Stimulated activated naive CD8-positive, alpha-beta T cell treated with anti-CD3 and anti-CD28 coated beads, Interleukin-15, Interleukin-2, amounts not matched to agents 100 ng/mL and 50 ng/mL, for 24 hours (primary cell): ENCODE measurements at regions not wholly inside any gene's neighbourhood (a gene's known extent, or its start where the extent isn't known, plus 50 kb on each side); places are given as distances from the start of the nearest gene placed in this dataset.

Experiments
- H3K27ac Mint-ChIP-seq: one replicate; pipeline ENCODE4 v1.8.0; 2021; ENCODE audit warnings: mild to moderate bottlenecking, mixed read lengths
- H3K27me3 Mint-ChIP-seq: one replicate; pipeline ENCODE4 v1.8.0; 2021; ENCODE audit warnings: mixed read lengths
- H3K36me3 Mint-ChIP-seq: one replicate; pipeline ENCODE4 v1.8.0; 2021; ENCODE audit warnings: low read depth, mixed read lengths
- H3K4me1 Mint-ChIP-seq: one replicate; pipeline ENCODE4 v1.8.0; 2021; ENCODE audit warnings: low read depth, mixed read lengths
- H3K4me3 Mint-ChIP-seq: one replicate; pipeline ENCODE4 v1.8.0; 2021; ENCODE audit warnings: mild to moderate bottlenecking, mixed read lengths
- H3K9me3 Mint-ChIP-seq: one replicate; pipeline ENCODE4 v1.8.0; 2021; ENCODE audit warnings: mixed read lengths

- Mint-ChIP-seq H3K27ac (no peak overlapping the region), H3K4me1 (no peaks in the 10 kb centered on the region), H3K9me3 (peaks cover 11% of the 10 kb centered on the region), H3K4me3 (no peak overlapping the region), H3K27me3 (no peaks in the 10 kb centered on the region), H3K36me3 (no peaks in the 10 kb centered on the region)
These were observed 1687.6 kb downstream of the GRIK2 start for GRCh38 chr6:103081126-103081525.

GRCh38 chr6:103080497-103080896 lies 1687.0 kb downstream of the GRIK2 start:
- H3K4me1 Mint-ChIP-seq, result no peaks in the 10 kb centered on the region
- no peaks in the 10 kb centered on the region for H3K27me3 Mint-ChIP-seq
- no peak overlapping the region for H3K4me3 Mint-ChIP-seq
- no peak overlapping the region for H3K27ac Mint-ChIP-seq
- peaks cover 11% of the 10 kb centered on the region for H3K9me3 Mint-ChIP-seq
- H3K36me3 Mint-ChIP-seq, result no peaks in the 10 kb centered on the region

GRCh38 chr6:103079867-103080266 lies 1686.4 kb downstream of the GRIK2 start:
- no peaks in the 10 kb centered on the region for H3K36me3 Mint-ChIP-seq
- no peak overlapping the region for H3K27ac Mint-ChIP-seq
- H3K9me3 Mint-ChIP-seq, result peaks cover 11% of the 10 kb centered on the region
- no peaks in the 10 kb centered on the region for H3K4me1 Mint-ChIP-seq
- no peaks in the 10 kb centered on the region for H3K27me3 Mint-ChIP-seq
- no peak overlapping the region for H3K4me3 Mint-ChIP-seq

- Mint-ChIP-seq H3K36me3 (no peaks in the 10 kb centered on the region), H3K9me3 (peaks cover 5% of the 10 kb centered on the region), H3K27me3 (no peaks in the 10 kb centered on the region), H3K4me1 (no peaks in the 10 kb centered on the region), H3K4me3 (no peak overlapping the region), H3K27ac (no peak overlapping the region)
These were observed 1668.6 kb downstream of the GRIK2 start for GRCh38 chr6:103062136-103062535.

GRCh38 chr6:103047567-103047966 lies 1654.1 kb downstream of the GRIK2 start:
- no peak overlapping the region for H3K27ac Mint-ChIP-seq
- no peaks in the 10 kb centered on the region for H3K36me3 Mint-ChIP-seq
- H3K4me1 Mint-ChIP-seq, result no peaks in the 10 kb centered on the region
- H3K4me3 Mint-ChIP-seq, result no peak overlapping the region
- no peaks in the 10 kb centered on the region for H3K27me3 Mint-ChIP-seq
- no peaks in the 10 kb centered on the region for H3K9me3 Mint-ChIP-seq

- Mint-ChIP-seq H3K36me3 (no peaks in the 10 kb centered on the region), H3K27me3 (no peaks in the 10 kb centered on the region), H3K27ac (no peak overlapping the region), H3K4me1 (no peaks in the 10 kb centered on the region), H3K9me3 (no peaks in the 10 kb centered on the region), H3K4me3 (no peak overlapping the region)
These were observed 1648.8 kb downstream of the GRIK2 start for GRCh38 chr6:103042336-103042735.

GRCh38 chr6:103036846-103037245 lies 1643.3 kb downstream of the GRIK2 start:
- H3K36me3 Mint-ChIP-seq, result no peaks in the 10 kb centered on the region
- H3K4me3 Mint-ChIP-seq, result no peak overlapping the region
- H3K27me3 Mint-ChIP-seq, result no peaks in the 10 kb centered on the region
- H3K9me3 Mint-ChIP-seq, result peaks cover 4% of the 10 kb centered on the region
- H3K27ac Mint-ChIP-seq, result no peak overlapping the region
- H3K4me1 Mint-ChIP-seq, result no peaks in the 10 kb centered on the region

GRCh38 chr6:103027271-103027931 lies 1633.9 kb downstream of the GRIK2 start:
- H3K27ac Mint-ChIP-seq, result no peak overlapping the region
- H3K36me3 Mint-ChIP-seq, result no peaks in the 10 kb centered on the region
- no peaks in the 10 kb centered on the region for H3K4me1 Mint-ChIP-seq
- no peak overlapping the region for H3K4me3 Mint-ChIP-seq
- H3K27me3 Mint-ChIP-seq, result no peaks in the 10 kb centered on the region
- peaks cover 2% of the 10 kb centered on the region for H3K9me3 Mint-ChIP-seq

- no peak overlapping the region for H3K4me3 Mint-ChIP-seq
- H3K36me3 Mint-ChIP-seq, result no peaks in the 10 kb centered on the region
- H3K4me1 Mint-ChIP-seq, result no peaks in the 10 kb centered on the region
- no peak overlapping the region for H3K27ac Mint-ChIP-seq
- H3K9me3 Mint-ChIP-seq, result peaks cover 8% of the 10 kb centered on the region
- H3K27me3 Mint-ChIP-seq, result no peaks in the 10 kb centered on the region
These were observed 1624.9 kb downstream of the GRIK2 start for GRCh38 chr6:103018426-103018825.

- Mint-ChIP-seq H3K27ac (no peak overlapping the region), H3K4me3 (no peak overlapping the region), H3K36me3 (no peaks in the 10 kb centered on the region), H3K27me3 (no peaks in the 10 kb centered on the region), H3K9me3 (peaks cover 8% of the 10 kb centered on the region), H3K4me1 (no peaks in the 10 kb centered on the region)
These were observed 1624.4 kb downstream of the GRIK2 start for GRCh38 chr6:103017878-103018277.

- H3K27ac Mint-ChIP-seq, result no peak overlapping the region
- H3K27me3 Mint-ChIP-seq, result no peaks in the 10 kb centered on the region
- no peaks in the 10 kb centered on the region for H3K36me3 Mint-ChIP-seq
- no peaks in the 10 kb centered on the region for H3K4me1 Mint-ChIP-seq
- H3K4me3 Mint-ChIP-seq, result no peak overlapping the region
- H3K9me3 Mint-ChIP-seq, result peaks cover 5% of the 10 kb centered on the region
These were observed 1618.1 kb downstream of the GRIK2 start for GRCh38 chr6:103011605-103012004.

- Mint-ChIP-seq H3K27ac (no peak overlapping the region), H3K36me3 (no peaks in the 10 kb centered on the region), H3K4me1 (no peaks in the 10 kb centered on the region), H3K27me3 (no peaks in the 10 kb centered on the region), H3K4me3 (no peak overlapping the region), H3K9me3 (peaks cover 16% of the 10 kb centered on the region)
These were observed 1608.8 kb downstream of the GRIK2 start for GRCh38 chr6:103002282-103002681.

GRCh38 chr6:103001724-103002123 lies 1608.2 kb downstream of the GRIK2 start:
- H3K4me3 Mint-ChIP-seq, result no peak overlapping the region
- H3K27me3 Mint-ChIP-seq, result no peaks in the 10 kb centered on the region
- no peak overlapping the region for H3K27ac Mint-ChIP-seq
- no peaks in the 10 kb centered on the region for H3K36me3 Mint-ChIP-seq
- no peaks in the 10 kb centered on the region for H3K4me1 Mint-ChIP-seq
- peaks cover 16% of the 10 kb centered on the region for H3K9me3 Mint-ChIP-seq

GRCh38 chr6:103000688-103001087 lies 1607.2 kb downstream of the GRIK2 start:
- H3K27ac Mint-ChIP-seq, result no peak overlapping the region
- H3K36me3 Mint-ChIP-seq, result no peaks in the 10 kb centered on the region
- H3K27me3 Mint-ChIP-seq, result no peaks in the 10 kb centered on the region
- peaks cover 16% of the 10 kb centered on the region for H3K9me3 Mint-ChIP-seq
- H3K4me3 Mint-ChIP-seq, result no peak overlapping the region
- no peaks in the 10 kb centered on the region for H3K4me1 Mint-ChIP-seq

GRCh38 chr6:102995491-102995890 lies 1602.0 kb downstream of the GRIK2 start:
- no peaks in the 10 kb centered on the region for H3K27me3 Mint-ChIP-seq
- no peaks in the 10 kb centered on the region for H3K4me1 Mint-ChIP-seq
- H3K36me3 Mint-ChIP-seq, result no peaks in the 10 kb centered on the region
- H3K9me3 Mint-ChIP-seq, result peaks cover 2% of the 10 kb centered on the region
- no peak overlapping the region for H3K27ac Mint-ChIP-seq
- no peak overlapping the region for H3K4me3 Mint-ChIP-seq

GRCh38 chr6:102994866-102995265 lies 1601.4 kb downstream of the GRIK2 start:
- no peaks in the 10 kb centered on the region for H3K36me3 Mint-ChIP-seq
- H3K9me3 Mint-ChIP-seq, result no peaks in the 10 kb centered on the region
- no peak overlapping the region for H3K4me3 Mint-ChIP-seq
- no peak overlapping the region for H3K27ac Mint-ChIP-seq
- H3K4me1 Mint-ChIP-seq, result no peaks in the 10 kb centered on the region
- H3K27me3 Mint-ChIP-seq, result no peaks in the 10 kb centered on the region
